Activated T-cell treated with anti-CD3 and anti-CD28 coated beads for 1 hour (primary cell): ENCODE measurements at regions not wholly inside any gene's neighbourhood (a gene's known extent, or its start where the extent isn't known, plus 50 kb on each side); places are given as distances from the start of the nearest gene placed in this dataset.

Experiments used
- DNase-seq: peaks from one replicate; pipeline ENCODE4 v3.0.0-alpha.2; 2020; ENCODE audit warnings: low read depth

GRCh38 chr9:7944572-7944971, 145.0 kb upstream of the DMAC1 start:
- no peak for DNase-seq

- no peak for DNase-seq
Measured at GRCh38 chr9:7937761-7938491, 138.3 kb upstream of the DMAC1 start.

- no peak for DNase-seq
Measured at GRCh38 chr9:7936996-7937395, 137.4 kb upstream of the DMAC1 start.

GRCh38 chr9:7936163-7936562, 136.6 kb upstream of the DMAC1 start:
- DNase-seq, result no peak

GRCh38 chr9:7935681-7936080, 136.1 kb upstream of the DMAC1 start:
- DNase-seq, result no peak

- DNase-seq, result no peak
Measured at GRCh38 chr9:7932767-7933166, 133.2 kb upstream of the DMAC1 start.

GRCh38 chr9:7930613-7931012, 131.0 kb upstream of the DMAC1 start:
- no peak for DNase-seq

- DNase-seq, result no peak
Measured at GRCh38 chr9:7921545-7922197, 122.1 kb upstream of the DMAC1 start.

GRCh38 chr9:7912037-7912535, 112.5 kb upstream of the DMAC1 start:
- no peak for DNase-seq

GRCh38 chr9:7910426-7911020, 110.9 kb upstream of the DMAC1 start:
- no peak for DNase-seq

GRCh38 chr9:7909537-7909936, 110.0 kb upstream of the DMAC1 start:
- no peak for DNase-seq

GRCh38 chr9:7907551-7908337, 108.2 kb upstream of the DMAC1 start:
- no peak for DNase-seq

- no peak for DNase-seq
Measured at GRCh38 chr9:7906783-7907550, 107.4 kb upstream of the DMAC1 start.

- DNase-seq, result no peak
Measured at GRCh38 chr9:7901621-7902020, 102.0 kb upstream of the DMAC1 start.

GRCh38 chr9:7900541-7900940, 101.0 kb upstream of the DMAC1 start:
- no peak for DNase-seq

- no peak for DNase-seq
Measured at GRCh38 chr9:7899753-7900152, 100.2 kb upstream of the DMAC1 start.

GRCh38 chr9:7894231-7894630, 94.7 kb upstream of the DMAC1 start:
- no peak for DNase-seq

- no peak for DNase-seq
Measured at GRCh38 chr9:7892975-7893374, 93.4 kb upstream of the DMAC1 start.

GRCh38 chr9:7879551-7880245, 80.1 kb upstream of the DMAC1 start:
- DNase-seq, result no peak

- DNase-seq, result no peak
Measured at GRCh38 chr9:7871977-7872730, 72.6 kb upstream of the DMAC1 start.
